ENCODE measurements at regions not wholly inside any gene's neighbourhood (a gene's known extent, or its start where the extent isn't known, plus 50 kb on each side); places are given as distances from the start of the nearest gene placed in this dataset.

GRCh38 chr6:4549556-4550226 is 226.5 kb upstream of the CDYL start:
- no peak for DNase-seq

GRCh38 chr6:4545893-4546292 is 230.3 kb upstream of the CDYL start:
- no peak for DNase-seq

GRCh38 chr6:4543596-4543995 is 232.6 kb upstream of the CDYL start:
- DNase-seq = no peak

- no peak for DNase-seq
Measured at GRCh38 chr6:4533576-4533975, 242.6 kb upstream of the CDYL start.

GRCh38 chr6:4531406-4531805 is 244.8 kb upstream of the CDYL start:
- DNase-seq = no peak

- no peak for DNase-seq
Measured at GRCh38 chr6:4522453-4522852, 253.8 kb upstream of the CDYL start.

GRCh38 chr6:4521070-4521469 is 255.1 kb upstream of the CDYL start:
- no peak for DNase-seq

- DNase-seq = no peak
Measured at GRCh38 chr6:4518506-4518905, 257.7 kb upstream of the CDYL start.

- no peak for DNase-seq
Measured at GRCh38 chr6:4516206-4516605, 260.0 kb upstream of the CDYL start.

- no peak for DNase-seq
Measured at GRCh38 chr6:4513561-4513960, 262.6 kb upstream of the CDYL start.

GRCh38 chr6:4512051-4512471 is 264.1 kb upstream of the CDYL start:
- DNase-seq = no peak

GRCh38 chr6:4511641-4512020 is 264.6 kb upstream of the CDYL start:
- no peak for DNase-seq

GRCh38 chr6:4510906-4511640 is 265.1 kb upstream of the CDYL start:
- DNase-seq = no peak

GRCh38 chr6:4510317-4510716 is 265.9 kb upstream of the CDYL start:
- DNase-seq = no peak

GRCh38 chr6:4509506-4509905 is 266.7 kb upstream of the CDYL start:
- no peak for DNase-seq

- no peak for DNase-seq
Measured at GRCh38 chr6:4506792-4507191, 269.4 kb upstream of the CDYL start.

GRCh38 chr6:4506223-4506622 is 270.0 kb upstream of the CDYL start:
- no peak for DNase-seq

GRCh38 chr6:4504700-4505099 is 271.5 kb upstream of the CDYL start:
- no peak for DNase-seq

GRCh38 chr6:4503700-4504099 is 272.5 kb upstream of the CDYL start:
- DNase-seq = no peak

GRCh38 chr6:4496284-4496683 is 279.9 kb upstream of the CDYL start:
- no peak for DNase-seq

- DNase-seq = no peak
Measured at GRCh38 chr6:4491501-4492260, 284.5 kb upstream of the CDYL start.

- DNase-seq = no peak
Measured at GRCh38 chr6:4489538-4489937, 286.7 kb upstream of the CDYL start.

- no peak for DNase-seq
Measured at GRCh38 chr6:4488389-4488788, 287.8 kb upstream of the CDYL start.

GRCh38 chr6:4487538-4487937 is 288.7 kb upstream of the CDYL start:
- DNase-seq = no peak
